ENCODE measurements at regions not wholly inside any gene's neighbourhood (a gene's known extent, or its start where the extent isn't known, plus 50 kb on each side); places are given as distances from the start of the nearest gene placed in this dataset.
A peak's percentile ranks its signal among the peaks of the same experiment; 100 is the strongest.

GRCh38 chr3:174417573-174417972 is 441.6 kb upstream of the NAALADL2 start:
- Histone ChIP-seq H3K4ac (replicated peaks; ENCODE audit: insufficient read length, low read depth, low read length) (no peak overlapping the region), H3K4me2 (ENCODE audit: insufficient read depth in 1 of 2, low read depth in 2 of 2, low read length in 2 of 2) (no peak overlapping the region), H3K14ac (ENCODE audit: insufficient read length) (no peak overlapping the region), H2BK5ac (ENCODE audit: low read depth, low read length) (no peak overlapping the region), H2AFZ (ENCODE audit: low read length) (no peak overlapping the region), H2BK12ac (ENCODE audit: low read depth, low read length) (no peak overlapping the region), H3K23ac (ENCODE audit: insufficient read length) (no peak overlapping the region), H3K18ac (ENCODE audit: extremely low read depth, low read length) (no peak overlapping the region), H3K4me3 (ENCODE audit: extremely low read depth in 1 of 4, insufficient read depth in 2 of 4, low read depth in 3 of 4, low read length in 4 of 4) (no peak overlapping the region), H3K36me3 (ENCODE audit: control insufficient read depth in 2 of 4, insufficient read depth in 4 of 4, low read length in 3 of 4) (no peaks in the 10 kb centered on the region), H2AK5ac (ENCODE audit: low read depth, low read length) (no peak overlapping the region), H4K20me1 (replicated peaks in 1 of 2; ENCODE audit: control insufficient read depth in 1 of 2, insufficient read depth in 2 of 2, low read length in 2 of 2) (no peaks in the 10 kb centered on the region), H4K91ac (replicated peaks; ENCODE audit: insufficient read length, low read length) (no peak overlapping the region), H3K27me3 (replicated peaks in 1 of 4; ENCODE audit: control insufficient read depth in 3 of 4, extremely low read depth in 1 of 4, insufficient read depth in 3 of 4, low read length in 3 of 4) (no peaks in the 10 kb centered on the region), H2BK15ac (ENCODE audit: low read length) (no peak overlapping the region), H2BK20ac (ENCODE audit: low read length) (0 out of 2 replicates have a peak overlapping the region, but pooled peaks have one; percentile 13), H3K23me2 (ENCODE audit: low read depth, low read length) (no peaks in the 10 kb centered on the region; the same call in 1 of the 2 replicates), H3K27ac (ENCODE audit: low read depth, low read length) (no peak overlapping the region), H3K79me2 (ENCODE audit: control insufficient read depth in 1 of 2, insufficient read depth in 2 of 2, low read length in 2 of 2) (no peaks in the 10 kb centered on the region), H3K79me1 (ENCODE audit: low read depth, low read length) (no peaks in the 10 kb centered on the region), H4K8ac (ENCODE audit: extremely low read depth, insufficient read depth, low read length) (no peak overlapping the region), H2BK120ac (replicated peaks; ENCODE audit: low read depth, low read length) (no peak overlapping the region), H3K9me3 (ENCODE audit: insufficient read depth in 2 of 2, low read depth in 1 of 2, low read length in 1 of 2) (no peaks in the 10 kb centered on the region), H3K56ac (replicated peaks; ENCODE audit: insufficient read length, low read depth, low read length) (no peak overlapping the region), H3K4me1 (replicated peaks in 1 of 4; ENCODE audit: control insufficient read depth in 3 of 4, insufficient read depth in 4 of 4, low read length in 3 of 4) (no peaks in the 10 kb centered on the region; a peak in 2 of 7 replicates), H3K9ac (replicated peaks in 1 of 4; ENCODE audit: extremely low read depth in 1 of 4, low read depth in 3 of 4, low read length in 3 of 4) (no peak overlapping the region), H4K5ac (ENCODE audit: insufficient read length, low read depth, low read length) (no peak overlapping the region)
- DNase-seq (ENCODE audit: low read depth in 1 of 2, low spot score in 2 of 2) (no peak), FAIRE-seq (no peak)
- 71% methylated on average over 4 of the region's 4 CpGs; no CpG with 5 or more reads in 1 of the 2 experiments for WGBS, 2 experiments (ENCODE audit: extremely low coverage in 1 of 2, insufficient coverage in 1 of 2, insufficient read length in 1 of 2, insufficient replicate concordance in 2 of 2, low coverage in 1 of 2, low lambda C conversion rate in 2 of 2, missing lambda C conversion rate in 1 of 2)
- ChIA-PET POLR2A (ENCODE audit: partially characterized antibody) (interaction anchor here (0.8 to 1.3 kb wide), 3 partner anchors 14 to 23 kb away, joined by 3 read pairs; no protein-coding TSS in a partner anchor), CTCF (ENCODE audit: partially characterized antibody) (interaction anchor here (0.7 kb wide), 1 partner anchor 18 kb away, joined by 5 read pairs; no protein-coding TSS in a partner anchor)
- TF ChIP-seq EP300 (IDR thresholded peaks at IDR 0.05; ENCODE audit: borderline replicate concordance in 1 of 2, low read depth in 2 of 2, low read length in 2 of 2): no peak
- TF ChIP-seq SRF (IDR thresholded peaks at IDR 0.05; ENCODE audit: low read depth, low read length): no peak
- TF ChIP-seq, protein P1, sequence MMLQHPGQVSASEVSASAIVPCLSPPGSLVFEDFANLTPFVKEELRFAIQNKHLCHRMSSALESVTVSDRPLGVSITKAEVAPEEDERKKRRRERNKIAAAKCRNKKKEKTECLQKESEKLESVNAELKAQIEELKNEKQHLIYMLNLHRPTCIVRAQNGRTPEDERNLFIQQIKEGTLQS (IDR thresholded peaks at IDR 0.05; ENCODE audit: insufficient read depth, low read depth, low read length): no peak
- no peak for TF ChIP-seq SUZ12 (IDR thresholded peaks at IDR 0.05; ENCODE audit: low read length)
- no peak for TF ChIP-seq TCF12 (IDR thresholded peaks at IDR 0.05; ENCODE audit: low read depth, low read length)
